ENCODE measurements at regions not wholly inside any gene's neighbourhood (a gene's known extent, or its start where the extent isn't known, plus 50 kb on each side); places are given as distances from the start of the nearest gene placed in this dataset.

DNA sequence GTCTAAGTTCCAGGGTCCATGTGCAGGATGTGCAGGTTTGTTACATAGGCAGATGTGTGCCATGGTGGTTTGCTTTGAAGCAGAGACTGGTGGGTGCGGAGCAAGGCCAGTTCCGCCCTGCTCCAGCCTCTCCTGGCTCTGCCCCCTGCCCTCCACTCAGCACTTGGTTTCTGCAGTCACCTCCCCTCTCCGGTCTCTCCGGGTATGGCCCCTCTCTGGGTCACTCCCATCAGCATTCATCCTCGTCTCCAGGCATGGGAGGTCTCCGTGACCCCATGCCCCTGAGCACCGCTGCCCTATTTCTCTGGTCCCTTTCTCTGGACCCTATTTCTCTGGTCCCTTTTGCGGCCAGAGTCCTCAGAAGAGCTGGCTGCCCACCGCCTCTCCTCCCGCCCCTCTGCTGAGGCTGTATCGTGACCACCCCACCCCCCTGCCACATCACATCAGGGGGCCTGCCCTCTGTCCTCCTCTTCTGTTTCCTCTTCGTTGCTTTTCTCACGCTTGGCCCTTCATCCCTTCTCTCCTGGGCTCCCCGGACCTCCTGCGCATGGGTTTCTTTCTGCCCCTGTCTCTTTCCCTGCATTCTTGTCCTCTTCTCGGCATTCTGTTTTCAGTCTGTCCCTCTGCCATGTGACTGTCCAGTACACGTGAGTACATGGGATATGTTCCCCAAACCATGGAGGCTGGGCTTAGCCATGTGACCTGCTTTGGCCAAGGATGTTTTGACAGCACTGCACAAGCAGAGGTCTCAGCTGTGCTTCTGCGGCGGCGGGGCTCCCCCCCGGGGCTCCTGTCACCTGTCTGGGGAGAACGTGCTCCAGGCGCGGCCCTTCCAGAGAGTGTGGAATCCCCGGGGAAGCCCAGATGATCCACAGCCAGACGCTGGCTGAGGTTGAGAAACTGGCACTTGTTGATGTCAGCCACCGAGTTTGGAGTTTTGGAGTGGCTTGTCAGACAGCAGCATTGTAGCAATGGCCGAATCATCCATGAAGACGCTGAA, 54.4 kb upstream of the C1orf174 start:
- H3K27ac ChIP-seq, result no peak overlapping the region
- no peak overlapping the region for H3K4me3 ChIP-seq
- no peaks in the 10 kb centered on the region for H3K27me3 ChIP-seq
- intact Hi-C loops (cut with DNase I; ENCODE audit: low total_unique reads), result no loop called here
- TF ChIP-seq, protein P1, sequence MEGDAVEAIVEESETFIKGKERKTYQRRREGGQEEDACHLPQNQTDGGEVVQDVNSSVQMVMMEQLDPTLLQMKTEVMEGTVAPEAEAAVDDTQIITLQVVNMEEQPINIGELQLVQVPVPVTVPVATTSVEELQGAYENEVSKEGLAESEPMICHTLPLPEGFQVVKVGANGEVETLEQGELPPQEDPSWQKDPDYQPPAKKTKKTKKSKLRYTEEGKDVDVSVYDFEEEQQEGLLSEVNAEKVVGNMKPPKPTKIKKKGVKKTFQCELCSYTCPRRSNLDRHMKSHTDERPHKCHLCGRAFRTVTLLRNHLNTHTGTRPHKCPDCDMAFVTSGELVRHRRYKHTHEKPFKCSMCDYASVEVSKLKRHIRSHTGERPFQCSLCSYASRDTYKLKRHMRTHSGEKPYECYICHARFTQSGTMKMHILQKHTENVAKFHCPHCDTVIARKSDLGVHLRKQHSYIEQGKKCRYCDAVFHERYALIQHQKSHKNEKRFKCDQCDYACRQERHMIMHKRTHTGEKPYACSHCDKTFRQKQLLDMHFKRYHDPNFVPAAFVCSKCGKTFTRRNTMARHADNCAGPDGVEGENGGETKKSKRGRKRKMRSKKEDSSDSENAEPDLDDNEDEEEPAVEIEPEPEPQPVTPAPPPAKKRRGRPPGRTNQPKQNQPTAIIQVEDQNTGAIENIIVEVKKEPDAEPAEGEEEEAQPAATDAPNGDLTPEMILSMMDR (IDR thresholded peaks at IDR 0.05), result no peak
- TF ChIP-seq POLR2A (IDR thresholded peaks at IDR 0.05), result no peak
- no peaks in the 10 kb centered on the region for H3K9me3 ChIP-seq
- H3K36me3 ChIP-seq, result no peaks in the 10 kb centered on the region
- H3K4me1 ChIP-seq, result no peaks in the 10 kb centered on the region
- DNase-seq, result no peak

DNA sequence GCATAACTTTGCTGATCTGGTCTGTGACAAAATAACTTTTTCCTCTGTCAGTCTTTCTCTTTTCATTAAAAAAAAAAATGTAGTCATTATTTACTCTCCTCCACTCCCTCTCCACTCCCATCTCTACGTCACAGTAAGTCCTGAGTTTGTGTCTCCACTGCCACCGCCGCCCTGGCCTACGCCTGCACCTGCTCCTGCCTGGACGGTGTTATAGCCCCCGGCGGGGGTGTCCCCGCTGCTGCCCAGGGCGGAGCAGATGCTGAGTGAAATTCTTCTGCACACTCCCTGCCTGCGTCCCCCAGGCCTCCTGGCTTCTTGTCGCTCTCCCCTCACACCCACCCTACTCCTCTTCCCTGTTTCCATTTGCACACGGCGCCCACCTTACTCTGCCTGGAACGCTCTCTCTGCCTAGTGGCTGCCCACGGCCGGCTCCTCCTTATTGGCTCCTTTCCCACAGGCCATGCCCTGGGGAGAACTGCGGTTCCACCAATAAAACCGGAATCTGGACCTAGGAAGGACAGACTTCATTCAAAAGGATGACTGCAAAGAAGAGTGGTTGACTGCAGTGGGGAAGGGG, 55.2 kb upstream of the C1orf174 start:
- H3K27me3 ChIP-seq, result no peaks in the 10 kb centered on the region

DNA sequence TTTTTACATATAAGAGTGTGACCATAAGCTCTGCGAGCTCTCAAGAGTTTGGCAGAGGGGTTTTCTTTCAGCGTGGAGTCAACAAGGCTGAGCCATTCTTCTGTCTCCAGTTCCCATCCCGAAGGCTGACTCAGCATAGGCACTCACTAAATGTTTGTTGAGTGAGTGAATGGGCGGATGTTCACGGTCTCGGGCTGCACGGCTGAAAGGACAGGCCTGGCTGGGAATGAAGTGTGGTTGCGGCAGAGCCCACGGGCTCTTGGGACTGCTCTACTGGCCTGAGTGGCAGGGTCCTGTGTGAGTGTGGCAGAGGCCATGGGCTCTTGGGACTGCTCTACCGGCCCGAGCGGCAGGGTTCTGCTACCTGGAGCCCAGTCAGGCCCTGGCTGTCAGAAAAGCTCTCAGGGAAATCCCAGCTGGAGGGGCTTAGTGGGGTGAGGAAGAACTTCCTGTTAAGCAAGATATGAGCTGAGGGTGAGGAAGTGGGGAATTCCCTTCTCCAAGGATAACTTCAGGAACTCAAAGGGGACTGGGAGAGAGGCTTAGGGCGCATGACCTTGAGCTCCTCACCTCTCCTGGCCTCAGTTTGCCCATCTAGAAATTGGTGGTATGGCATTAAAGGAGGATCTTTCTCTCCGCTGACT, 56.6 kb upstream of the C1orf174 start:
- intact Hi-C loops (cut with DNase I; ENCODE audit: low total_unique reads), result no loop called here
- H3K27ac ChIP-seq, result no peak overlapping the region
- H3K27me3 ChIP-seq, result no peaks in the 10 kb centered on the region
- no peak for DNase-seq
- H3K9me3 ChIP-seq, result no peaks in the 10 kb centered on the region
- no peak for TF ChIP-seq POLR2A (IDR thresholded peaks at IDR 0.05)
- TF ChIP-seq, protein P1 (IDR thresholded peaks at IDR 0.05), result no peak
- no peaks in the 10 kb centered on the region for H3K36me3 ChIP-seq
- H3K4me3 ChIP-seq, result no peak overlapping the region
- H3K4me1 ChIP-seq, result no peaks in the 10 kb centered on the region

More for the DNA sequence above, 55.2 kb upstream of the C1orf174 start:
- Histone ChIP-seq H3K27ac (no peak overlapping the region), H3K4me1 (no peaks in the 10 kb centered on the region), H3K36me3 (no peaks in the 10 kb centered on the region), H3K4me3 (no peak overlapping the region), H3K9me3 (no peaks in the 10 kb centered on the region)
- TF ChIP-seq, protein P1 (IDR thresholded peaks at IDR 0.05), result no peak
- DNase-seq, result no peak
- intact Hi-C loops (cut with DNase I; ENCODE audit: low total_unique reads), result no loop called here

DNA sequence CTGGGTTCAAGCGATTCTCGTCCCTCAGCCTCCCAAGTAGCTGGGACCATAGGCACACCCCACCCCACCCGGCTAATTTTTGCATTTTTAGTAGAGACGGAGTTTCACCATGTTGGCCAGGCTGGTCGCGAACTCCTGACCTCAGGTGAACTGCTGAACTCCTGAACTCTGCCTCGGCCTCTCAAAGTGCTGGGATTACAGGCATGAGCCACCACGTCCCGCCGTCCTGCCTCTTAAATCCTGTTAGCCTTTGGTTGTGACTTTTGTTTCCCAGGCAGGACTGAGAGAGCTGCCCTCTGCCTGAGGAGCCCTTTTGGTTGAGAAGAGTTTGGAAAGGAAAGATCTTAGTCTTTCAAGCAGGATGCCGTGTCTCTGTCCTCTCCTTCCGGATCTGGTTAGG, 59.3 kb upstream of the C1orf174 start:
- H3K36me3 ChIP-seq, result no peaks in the 10 kb centered on the region
- no peak for DNase-seq
- no peaks in the 10 kb centered on the region for H3K4me1 ChIP-seq
- no peak overlapping the region for H3K27ac ChIP-seq
- TF ChIP-seq, protein P1 (IDR thresholded peaks at IDR 0.05), result no peak
- no peak for TF ChIP-seq POLR2A (IDR thresholded peaks at IDR 0.05)
- H3K4me3 ChIP-seq, result no peak overlapping the region
- H3K27me3 ChIP-seq, result no peaks in the 10 kb centered on the region
- intact Hi-C loops (cut with DNase I; ENCODE audit: low total_unique reads), result no loop called here
- H3K9me3 ChIP-seq, result no peaks in the 10 kb centered on the region

DNA sequence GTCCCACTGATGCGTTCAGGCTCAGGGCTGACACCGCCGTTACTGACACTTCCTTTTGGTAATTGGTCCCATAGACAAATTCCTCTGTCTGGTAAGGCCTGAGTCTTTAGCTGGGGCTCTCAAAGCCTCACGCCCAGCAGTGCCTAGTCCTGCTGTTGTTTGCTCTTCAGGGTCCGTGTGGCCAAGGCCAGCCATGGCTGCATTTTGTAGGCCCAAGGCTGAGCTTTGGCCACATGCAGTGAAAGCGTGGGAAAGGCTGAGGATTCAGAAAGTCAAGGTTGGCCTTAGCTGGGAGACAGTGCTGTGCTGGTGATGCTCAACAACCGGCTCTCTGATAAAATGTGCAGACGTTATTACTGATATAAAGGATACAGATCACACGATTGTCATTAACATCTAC, 63.5 kb upstream of the C1orf174 start:
- intact Hi-C loops (cut with DNase I; ENCODE audit: low total_unique reads), result no loop called here
- Histone ChIP-seq H3K4me1 (no peaks in the 10 kb centered on the region), H3K27ac (no peak overlapping the region), H3K4me3 (no peak overlapping the region), H3K27me3 (no peaks in the 10 kb centered on the region), H3K9me3 (no peaks in the 10 kb centered on the region), H3K36me3 (no peaks in the 10 kb centered on the region)
- no peak for DNase-seq
- no peak for TF ChIP-seq POLR2A (IDR thresholded peaks at IDR 0.05)
- TF ChIP-seq, protein P1 (IDR thresholded peaks at IDR 0.05), result no peak
